H9 (cell line): ENCODE measurements at regions not wholly inside any gene's neighbourhood (a gene's known extent, or its start where the extent isn't known, plus 50 kb on each side); places are given as distances from the start of the nearest gene placed in this dataset.

Experiments
- DNase-seq: peaks from one replicate; pipeline ENCODE4 v3.0.0-alpha.2; 2017
- H2AFZ ChIP-seq: one replicate; pipeline ENCODE4 v1.6.1; 2013; ENCODE audit warnings: mild to moderate bottlenecking, low read length, control low read depth, moderate library complexity
- H2AK5ac ChIP-seq: 2 replicates; pipeline ENCODE4 v1.6.1; 2013; ENCODE audit warnings: low read length, control low read depth, mixed read lengths; ENCODE audit not compliant: insufficient read length
- H2BK120ac ChIP-seq: one replicate; pipeline ENCODE4 v1.6.1; 2013; ENCODE audit warnings: low read depth, mild to moderate bottlenecking, low read length, control low read depth, inconsistent platforms; ENCODE audit not compliant: poor library complexity, severe bottlenecking
- H2BK12ac ChIP-seq: 2 replicates; pipeline ENCODE4 v1.6.1; 2013; ENCODE audit warnings: low read length, control low read depth, mixed read lengths, low read depth; ENCODE audit not compliant: insufficient read length
- H2BK15ac ChIP-seq: 2 replicates; pipeline ENCODE4 v1.6.1; 2013; ENCODE audit warnings: low read depth, low read length, control low read depth
- H2BK20ac ChIP-seq: one replicate; pipeline ENCODE4 v1.6.1; 2013; ENCODE audit warnings: low read depth, mild to moderate bottlenecking, low read length, control low read depth, inconsistent platforms; ENCODE audit not compliant: poor library complexity, severe bottlenecking
- H2BK5ac ChIP-seq: 2 replicates; pipeline ENCODE4 v1.6.1; 2013; ENCODE audit warnings: low read length, control low read depth, mixed read lengths; ENCODE audit not compliant: insufficient read length
- H3K14ac ChIP-seq: 2 replicates; pipeline ENCODE4 v1.6.1; 2013; ENCODE audit warnings: low read length, control low read depth; ENCODE audit not compliant: insufficient read depth
- H3K18ac ChIP-seq: 2 replicates; pipeline ENCODE4 v1.6.1; 2013; ENCODE audit warnings: low read depth, mild to moderate bottlenecking, mixed read lengths, low read length, control low read depth; ENCODE audit not compliant: insufficient read length
- H3K23ac ChIP-seq: 2 replicates; pipeline ENCODE4 v1.6.1; 2013; ENCODE audit warnings: low read length, control low read depth, mixed read lengths, low read depth; ENCODE audit not compliant: insufficient read length
- H3K23me2 ChIP-seq: 2 replicates; pipeline ENCODE4 v1.6.1; 2013; ENCODE audit warnings: low read depth, mild to moderate bottlenecking, mixed read lengths, low read length, control low read depth; ENCODE audit not compliant: insufficient read length, poor library complexity, severe bottlenecking
- H3K27ac ChIP-seq: 2 replicates; pipeline ENCODE4 v1.5.1; 2013; ENCODE audit warnings: low read length, control low read depth, mixed read lengths, low read depth; ENCODE audit not compliant: insufficient read length
- H3K27me3 ChIP-seq: 2 replicates; pipeline ENCODE4 v1.6.1; 2013; ENCODE audit warnings: low read length, control low read depth, inconsistent platforms; ENCODE audit not compliant: insufficient read depth
- H3K4ac ChIP-seq: 2 replicates; pipeline ENCODE4 v1.6.1; 2013; ENCODE audit warnings: low read depth, mild to moderate bottlenecking, control low read depth, inconsistent platforms, low read length, moderate library complexity
- H3K4me1 ChIP-seq: 2 replicates; pipeline ENCODE4 v1.6.1; 2013; ENCODE audit warnings: low read length, control low read depth, inconsistent platforms; ENCODE audit not compliant: insufficient read depth
- H3K4me2 ChIP-seq: 2 replicates; pipeline ENCODE4 v1.6.1; 2013; ENCODE audit warnings: low read length, control low read depth, mixed read lengths; ENCODE audit not compliant: insufficient read length, insufficient read depth
- H3K56ac ChIP-seq: 2 replicates; pipeline ENCODE4 v1.6.1; 2013; ENCODE audit warnings: low read depth, mild to moderate bottlenecking, mixed read lengths, low read length, control low read depth; ENCODE audit not compliant: insufficient read length
- H3K79me1 ChIP-seq: 2 replicates; pipeline ENCODE4 v1.6.1; 2013; ENCODE audit warnings: low read depth, mild to moderate bottlenecking, moderate library complexity, low read length, control low read depth, inconsistent platforms; ENCODE audit not compliant: insufficient read depth, poor library complexity, severe bottlenecking
- H3K79me2 ChIP-seq: 2 replicates; pipeline ENCODE4 v1.6.1; 2013; ENCODE audit warnings: low read length, control low read depth, inconsistent platforms; ENCODE audit not compliant: insufficient read depth
- H3K9ac ChIP-seq: 2 replicates; pipeline ENCODE4 v1.6.1; 2013; ENCODE audit warnings: low read length, control low read depth, mixed read lengths; ENCODE audit not compliant: insufficient read length; ENCODE audit errors: extremely low read depth
- H3K9me3 ChIP-seq: one replicate; pipeline ENCODE4 v1.6.1; 2013; ENCODE audit warnings: low read depth, low read length, inconsistent platforms; ENCODE audit not compliant: control insufficient read depth
- H3T11ph ChIP-seq: one replicate; pipeline ENCODE4 v1.6.1; 2013; ENCODE audit warnings: mild to moderate bottlenecking, low read length, control low read depth, inconsistent platforms
- H4K20me1 ChIP-seq: one replicate; pipeline ENCODE4 v1.6.1; 2013; ENCODE audit not compliant: control insufficient read depth, insufficient read length, insufficient read depth
- H4K5ac ChIP-seq: 2 replicates; pipeline ENCODE4 v1.6.1; 2013; ENCODE audit warnings: low read depth, mild to moderate bottlenecking, mixed read lengths, low read length, control low read depth; ENCODE audit not compliant: insufficient read length
- H4K8ac ChIP-seq: replicated peaks from 2 replicates; pipeline ENCODE4 v1.6.1; 2013; ENCODE audit warnings: low read length, control low read depth, mixed read lengths, low read depth; ENCODE audit not compliant: insufficient read length
- H4K91ac ChIP-seq: 2 replicates; pipeline ENCODE4 v1.6.1; 2013; ENCODE audit warnings: low read depth, mild to moderate bottlenecking, moderate library complexity, mixed read lengths, low read length, control low read depth; ENCODE audit not compliant: insufficient read length
- H3K27ac Mint-ChIP-seq, 3 experiments: 2 replicates in 2 of 3; 3 replicates in 1 of 3; pipeline ENCODE4 v1.8.0; 2020 to 2021; ENCODE audit warnings: mixed read lengths in 3 of 3, mild to moderate bottlenecking in 1 of 3, moderate library complexity in 1 of 3
- H3K27me3 Mint-ChIP-seq: 2 replicates; pipeline ENCODE4 v1.8.0; 2021; ENCODE audit warnings: low read depth, mild to moderate bottlenecking, moderate library complexity, mixed read lengths
- H3K36me3 Mint-ChIP-seq, 3 experiments: 2 replicates in 2 of 3; 3 replicates in 1 of 3; pipeline ENCODE4 v1.8.0; 2020 to 2021; ENCODE audit warnings: low read depth in 3 of 3, mixed read lengths in 3 of 3; ENCODE audit not compliant: insufficient read depth in 1 of 3
- H3K4me1 Mint-ChIP-seq, 2 experiments: 2 replicates each; pipeline ENCODE4 v1.8.0; 2020; ENCODE audit warnings: mixed read lengths in 2 of 2
- H3K4me3 Mint-ChIP-seq, 2 experiments: 2 replicates in 1 of 2; 3 replicates in 1 of 2; pipeline ENCODE4 v1.8.0; 2020 to 2021; ENCODE audit warnings: mild to moderate bottlenecking in 2 of 2, mixed read lengths in 2 of 2, moderate library complexity in 1 of 2
- H3K9me3 Mint-ChIP-seq, 2 experiments: 2 replicates in 1 of 2; 3 replicates in 1 of 2; pipeline ENCODE4 v1.8.0; 2020; ENCODE audit warnings: mild to moderate bottlenecking in 2 of 2, mixed read lengths in 2 of 2, moderate library complexity in 1 of 2
- CTCF ChIP-seq: fragments of 200-600 bp; sonication (generic); conservative IDR thresholded peaks from 3 replicates; pipeline ENCODE4 v1.8.0; 2021; ENCODE audit warnings: antibody characterized with exemption, mild to moderate bottlenecking
- WGBS: extraction: QIAGEN DNeasy Blood & Tissue Kit; methylation state at CpG from one replicate; pipeline ENCODE4 v1.1.7; 2013; ENCODE audit warnings: missing lambda C conversion rate, low lambda C conversion rate, mixed read lengths; ENCODE audit not compliant: insufficient read length; ENCODE audit errors: extremely low coverage; 5-methylcytosine and 5-hydroxymethylcytosine counted together

GRCh38 chr4:128604204-128604603 lies 205.3 kb upstream of the JADE1 start:
- peaks cover 3% of the 10 kb centered on the region for H3K4me1 ChIP-seq
- no peaks in the 10 kb centered on the region for H3K27me3 Mint-ChIP-seq
- no peak for DNase-seq
- no peaks in the 10 kb centered on the region for H3K9me3 Mint-ChIP-seq
- H3T11ph ChIP-seq, result no peak overlapping the region
- no peak overlapping the region for H3K56ac ChIP-seq
- no peak overlapping the region for H2BK120ac ChIP-seq
- H3K4ac ChIP-seq, result no peak overlapping the region
- no peak overlapping the region for H3K27ac Mint-ChIP-seq
- H2BK12ac ChIP-seq, result no peak overlapping the region
- no peak overlapping the region for H3K14ac ChIP-seq
- H3K4me2 ChIP-seq, result no peak overlapping the region
- no peak overlapping the region for H2BK5ac ChIP-seq
- no peaks in the 10 kb centered on the region for H4K20me1 ChIP-seq
- H4K5ac ChIP-seq, result no peak overlapping the region
- no peaks in the 10 kb centered on the region for H3K9me3 ChIP-seq
- TF ChIP-seq CTCF, result no peak
- H3K4me3 Mint-ChIP-seq, result no peak overlapping the region
- H2AFZ ChIP-seq, result no peak overlapping the region
- no peak overlapping the region for H4K91ac ChIP-seq
- no peak overlapping the region for H2AK5ac ChIP-seq
- no peak overlapping the region for H3K9ac ChIP-seq
- H2BK15ac ChIP-seq, result no peak overlapping the region
- no CpG with 5 or more reads among the region's 1 CpG for WGBS
- H3K27me3 ChIP-seq, result no peaks in the 10 kb centered on the region
- no peak overlapping the region for H3K23ac ChIP-seq
- H3K27ac ChIP-seq, result no peak overlapping the region
- peaks cover 24 to 37% of the 10 kb centered on the region in 2 experiments for H3K4me1 Mint-ChIP-seq
- H3K18ac ChIP-seq, result no peak overlapping the region
- no peaks in the 10 kb centered on the region for H3K79me1 ChIP-seq
- no peaks in the 10 kb centered on the region; a peak in 1 of 7 replicates for H3K36me3 Mint-ChIP-seq
- no peaks in the 10 kb centered on the region for H3K23me2 ChIP-seq
- H2BK20ac ChIP-seq, result no peak overlapping the region
- H4K8ac ChIP-seq, result no peak overlapping the region
- no peaks in the 10 kb centered on the region for H3K79me2 ChIP-seq
